Body of pancreas (tissue), 4 donors: ENCODE measurements at regions not wholly inside any gene's neighbourhood (a gene's known extent, or its start where the extent isn't known, plus 50 kb on each side); places are given as distances from the start of the nearest gene placed in this dataset.

Experiments
- CTCF ChIP-seq, 7 experiments: fragments of 450-650 bp in 4 of 7; fragments of 200-600 bp in 3 of 7; sonication (generic) in 3 of 7; IDR thresholded peaks; one replicate each; pipeline ENCODE4 v1.5.1; 2016 to 2019; ENCODE audit warnings: antibody characterized with exemption in 7 of 7
- POLR2A ChIP-seq, 3 donors: fragments of 450-650 bp; IDR thresholded peaks; one replicate each; pipeline ENCODE4 v1.6.1; 2016; ENCODE audit warnings: antibody characterized with exemption in 3 of 3, mild to moderate bottlenecking in 2 of 3

DNA sequence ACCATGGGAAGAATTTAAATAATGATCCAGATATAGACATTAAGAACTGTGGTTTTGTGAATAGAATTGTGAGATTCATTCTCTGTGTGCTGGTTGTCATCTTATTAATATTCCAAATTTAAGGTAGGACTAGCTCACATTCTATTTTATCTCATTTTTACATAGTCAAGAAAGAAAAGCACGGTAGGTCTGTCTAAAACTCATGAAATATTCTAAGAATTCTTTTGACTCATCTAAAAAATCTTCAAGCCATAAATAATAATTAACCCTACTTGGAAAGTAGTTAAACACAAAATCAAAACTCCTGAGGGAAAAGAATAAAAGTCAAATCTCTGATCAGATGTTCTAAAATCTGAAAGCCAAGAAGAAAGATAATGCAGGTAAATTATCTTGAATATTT, 388.8 kb upstream of the CHAC2 start:
- no peak for TF ChIP-seq CTCF (IDR thresholded peaks at IDR 0.05)
- TF ChIP-seq POLR2A (IDR thresholded peaks at IDR 0.05) = no peak
